ENCODE measurements at regions not wholly inside any gene's neighbourhood (a gene's known extent, or its start where the extent isn't known, plus 50 kb on each side); places are given as distances from the start of the nearest gene placed in this dataset.

DNA sequence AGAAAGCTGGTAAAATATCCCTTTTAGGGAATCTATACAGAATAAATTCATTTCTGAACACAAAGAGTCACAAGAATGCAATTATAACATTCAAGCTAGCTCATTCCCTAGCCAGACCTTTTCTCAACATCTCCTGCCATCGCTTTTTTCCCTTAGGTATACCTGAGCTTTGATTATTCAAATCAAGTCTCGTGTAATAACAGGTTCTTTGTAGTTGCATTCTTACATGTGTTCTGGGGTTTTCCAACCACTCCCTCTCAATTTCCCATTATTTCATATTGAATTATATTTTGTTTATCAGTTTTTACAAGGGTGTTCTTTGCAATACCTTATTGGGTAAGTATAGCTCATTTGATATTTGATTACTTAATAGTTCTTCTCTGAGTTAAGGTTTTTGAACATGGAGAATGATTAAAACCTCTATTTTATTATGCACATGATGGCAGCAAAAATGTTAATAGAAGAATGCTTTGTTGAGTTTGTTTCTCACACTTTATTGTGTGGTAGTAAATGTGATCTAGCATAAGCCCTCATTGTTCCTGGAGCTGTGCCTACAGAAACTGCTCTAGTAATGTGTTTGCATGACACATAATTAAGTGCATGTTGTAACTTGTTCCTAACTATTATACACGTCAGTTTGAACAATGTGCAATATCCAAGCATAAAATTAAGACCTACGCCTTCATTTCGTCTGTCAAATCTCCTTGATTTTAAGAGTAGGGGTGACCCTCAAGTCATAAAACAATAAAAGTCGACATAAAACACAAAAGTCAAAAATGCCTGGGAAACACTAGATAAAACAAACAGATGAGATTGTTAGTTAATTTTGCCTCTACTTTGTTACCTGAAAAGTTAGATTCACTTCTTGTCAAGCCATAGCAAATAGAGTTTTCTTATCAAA lies 124.0 kb upstream of the POF1B start:
- Mint-ChIP-seq H3K9me3 (no peaks in the 10 kb centered on the region), H3K27ac (no peak overlapping the region), H3K27me3 (no peaks in the 10 kb centered on the region), H3K4me1 (no peaks in the 10 kb centered on the region), H3K36me3 (no peaks in the 10 kb centered on the region), H3K4me3 (no peak overlapping the region)
- Histone ChIP-seq H3K27me3 (ENCODE audit: insufficient read depth, low read length) (no peaks in the 10 kb centered on the region), H3K9me3 (ENCODE audit: control insufficient read depth in 1 of 2, low read length in 2 of 2) (no peaks in the 10 kb centered on the region), H3K36me3 (ENCODE audit: insufficient read depth, low read length) (no peaks in the 10 kb centered on the region), H3K27ac (ENCODE audit: low read depth, low read length) (no peak overlapping the region), H3K4me3 (ENCODE audit: low read length in 2 of 2) (no peak overlapping the region), H3K4me1 (ENCODE audit: insufficient read depth, low read length) (no peaks in the 10 kb centered on the region)
- ChIA-PET POLR2A (ENCODE audit: partially characterized antibody) (no interaction called here), CTCF (ENCODE audit: partially characterized antibody) (no interaction called here)
- DNase-seq = no peak
- intact Hi-C loops (cut with micrococcal nuclease) = no loop called here

GRCh38 chrX:85501349-85501748 lies 121.9 kb upstream of the POF1B start:
- Histone ChIP-seq H3K9me3 (ENCODE audit: control insufficient read depth in 1 of 2, low read length in 2 of 2) (no peaks in the 10 kb centered on the region), H3K4me1 (ENCODE audit: insufficient read depth, low read length) (no peaks in the 10 kb centered on the region), H3K36me3 (ENCODE audit: insufficient read depth, low read length) (no peaks in the 10 kb centered on the region), H3K4me3 (ENCODE audit: low read length in 2 of 2) (no peak overlapping the region), H3K27me3 (ENCODE audit: insufficient read depth, low read length) (no peaks in the 10 kb centered on the region), H3K27ac (ENCODE audit: low read depth, low read length) (no peak overlapping the region)
- POLR2A ChIA-PET (ENCODE audit: partially characterized antibody) = no interaction called here
- intact Hi-C loops (cut with micrococcal nuclease) = no loop called here
- CTCF ChIA-PET (ENCODE audit: partially characterized antibody) = no interaction called here
- Mint-ChIP-seq H3K4me3 (no peak overlapping the region), H3K4me1 (no peaks in the 10 kb centered on the region), H3K36me3 (no peaks in the 10 kb centered on the region), H3K27ac (no peak overlapping the region), H3K9me3 (no peaks in the 10 kb centered on the region), H3K27me3 (no peaks in the 10 kb centered on the region)
- no peak for DNase-seq

DNA sequence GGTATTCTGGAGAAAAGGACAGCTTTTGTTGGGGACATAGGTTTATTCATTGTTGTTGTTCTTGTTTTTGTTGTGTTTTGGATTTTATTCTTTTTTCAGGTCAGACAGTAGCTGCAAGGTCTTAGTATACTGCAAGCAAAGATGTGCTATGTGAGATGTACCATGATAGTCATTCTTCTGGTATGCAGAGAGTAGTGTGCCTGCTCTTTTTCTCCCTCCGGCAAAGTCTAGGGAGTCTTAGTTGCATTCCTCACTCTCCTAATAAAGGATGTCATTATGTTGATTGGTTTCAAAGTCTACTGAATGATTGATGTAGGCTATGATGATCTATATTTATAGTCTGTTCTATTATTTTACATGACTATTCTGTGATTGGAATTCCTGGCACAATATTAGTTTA lies 119.9 kb upstream of the POF1B start:
- intact Hi-C loops (cut with micrococcal nuclease) = no loop called here
- no peaks in the 10 kb centered on the region for H3K9me3 ChIP-seq (ENCODE audit: control insufficient read depth in 1 of 2, low read length in 2 of 2)
- Mint-ChIP-seq H3K4me3 (no peak overlapping the region), H3K9me3 (no peaks in the 10 kb centered on the region), H3K4me1 (no peaks in the 10 kb centered on the region), H3K27me3 (no peaks in the 10 kb centered on the region), H3K27ac (no peak overlapping the region), H3K36me3 (no peaks in the 10 kb centered on the region)
- no peak for DNase-seq
- ChIA-PET CTCF (ENCODE audit: partially characterized antibody) (no interaction called here), POLR2A (ENCODE audit: partially characterized antibody) (no interaction called here)
- no peak overlapping the region for H3K4me3 ChIP-seq (ENCODE audit: low read length in 2 of 2)
- H3K27me3 ChIP-seq (ENCODE audit: insufficient read depth, low read length) = no peaks in the 10 kb centered on the region
- H3K27ac ChIP-seq (ENCODE audit: low read depth, low read length) = no peak overlapping the region
- no peaks in the 10 kb centered on the region for H3K36me3 ChIP-seq (ENCODE audit: insufficient read depth, low read length)
- no peaks in the 10 kb centered on the region for H3K4me1 ChIP-seq (ENCODE audit: insufficient read depth, low read length)

DNA sequence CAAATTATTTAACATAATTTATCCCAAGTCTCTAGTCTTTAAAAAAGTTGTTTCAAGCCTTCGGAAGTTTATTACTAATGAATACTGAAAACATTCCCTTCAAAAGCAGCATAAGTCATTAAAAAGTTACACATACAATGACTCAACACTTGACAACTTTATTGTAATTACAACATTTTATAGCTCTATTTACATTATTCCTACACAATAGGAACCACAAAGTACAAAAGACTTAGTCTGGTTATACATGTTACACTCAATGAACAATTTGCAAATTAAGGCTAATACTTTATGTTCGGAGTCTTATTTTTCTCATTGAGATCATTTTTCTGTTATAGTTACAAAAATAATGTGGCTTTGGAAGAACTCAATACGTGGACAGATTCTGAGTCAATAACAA lies 114.4 kb upstream of the POF1B start:
- H3K36me3 ChIP-seq (ENCODE audit: insufficient read depth, low read length) = no peaks in the 10 kb centered on the region
- Mint-ChIP-seq H3K36me3 (no peaks in the 10 kb centered on the region), H3K27me3 (no peaks in the 10 kb centered on the region), H3K9me3 (no peaks in the 10 kb centered on the region), H3K4me1 (no peaks in the 10 kb centered on the region), H3K4me3 (no peak overlapping the region), H3K27ac (no peak overlapping the region)
- POLR2A ChIA-PET (ENCODE audit: partially characterized antibody) = no interaction called here
- no peaks in the 10 kb centered on the region for H3K4me1 ChIP-seq (ENCODE audit: insufficient read depth, low read length)
- no peaks in the 10 kb centered on the region for H3K27me3 ChIP-seq (ENCODE audit: insufficient read depth, low read length)
- intact Hi-C loops (cut with micrococcal nuclease) = no loop called here
- no peaks in the 10 kb centered on the region for H3K9me3 ChIP-seq (ENCODE audit: control insufficient read depth in 1 of 2, low read length in 2 of 2)
- CTCF ChIA-PET (ENCODE audit: partially characterized antibody) = no interaction called here
- no peak overlapping the region for H3K27ac ChIP-seq (ENCODE audit: low read depth, low read length)
- no peak overlapping the region for H3K4me3 ChIP-seq (ENCODE audit: low read length in 2 of 2)
- no peak for DNase-seq

- DNase-seq = no peak
- H3K27me3 ChIP-seq (ENCODE audit: insufficient read depth, low read length) = no peaks in the 10 kb centered on the region
- intact Hi-C loops (cut with micrococcal nuclease) = no loop called here
- H3K27me3 Mint-ChIP-seq = no peaks in the 10 kb centered on the region
- H3K27ac ChIP-seq (ENCODE audit: low read depth, low read length) = no peak overlapping the region
- H3K9me3 Mint-ChIP-seq = no peaks in the 10 kb centered on the region
- H3K27ac Mint-ChIP-seq = no peak overlapping the region
- CTCF ChIA-PET (ENCODE audit: partially characterized antibody) = no interaction called here
- H3K4me1 ChIP-seq (ENCODE audit: insufficient read depth, low read length) = no peaks in the 10 kb centered on the region
- POLR2A ChIA-PET (ENCODE audit: partially characterized antibody) = no interaction called here
- no peaks in the 10 kb centered on the region for H3K36me3 Mint-ChIP-seq
- H3K4me1 Mint-ChIP-seq = no peaks in the 10 kb centered on the region
- no peak overlapping the region for H3K4me3 ChIP-seq (ENCODE audit: low read length in 2 of 2)
- H3K4me3 Mint-ChIP-seq = no peak overlapping the region
- H3K9me3 ChIP-seq (ENCODE audit: control insufficient read depth in 1 of 2, low read length in 2 of 2) = no peaks in the 10 kb centered on the region
- H3K36me3 ChIP-seq (ENCODE audit: insufficient read depth, low read length) = no peaks in the 10 kb centered on the region
Measured at GRCh38 chrX:85454295-85454694, 74.8 kb upstream of the POF1B start.

DNA sequence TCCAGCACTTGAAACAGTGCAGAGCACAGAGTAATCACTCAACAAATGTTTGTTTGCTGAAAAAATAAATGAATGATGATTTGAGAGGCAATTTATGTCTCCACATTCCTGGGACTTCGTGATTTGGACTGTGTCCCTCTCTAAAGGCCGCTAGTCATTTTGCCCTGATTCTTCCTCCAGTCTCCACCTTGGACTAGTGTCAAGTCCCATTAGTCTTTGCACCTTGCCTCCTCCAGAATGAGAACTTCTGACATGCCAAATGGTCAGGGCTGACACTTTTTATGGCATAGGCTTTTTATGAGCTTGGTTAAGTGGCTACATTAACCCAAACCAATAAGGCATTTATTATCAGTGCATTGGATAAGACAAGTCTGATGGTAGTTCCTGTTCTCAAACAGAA lies 65.1 kb upstream of the POF1B start:
- no peak overlapping the region for H3K4me3 ChIP-seq (ENCODE audit: low read length in 2 of 2)
- no peaks in the 10 kb centered on the region for H3K36me3 ChIP-seq (ENCODE audit: insufficient read depth, low read length)
- no peaks in the 10 kb centered on the region for H3K27me3 Mint-ChIP-seq
- peaks cover 0 to 13% (median 4%) of the 10 kb centered on the region in 8 donors for H3K9me3 Mint-ChIP-seq
- intact Hi-C loops (cut with micrococcal nuclease) = no loop called here
- no peaks in the 10 kb centered on the region for H3K4me1 ChIP-seq (ENCODE audit: insufficient read depth, low read length)
- H3K36me3 Mint-ChIP-seq = no peaks in the 10 kb centered on the region
- H3K27ac Mint-ChIP-seq = no peak overlapping the region
- no peak overlapping the region for H3K27ac ChIP-seq (ENCODE audit: low read depth, low read length)
- no peaks in the 10 kb centered on the region for H3K9me3 ChIP-seq (ENCODE audit: control insufficient read depth in 1 of 2, low read length in 2 of 2)
- no peak overlapping the region for H3K4me3 Mint-ChIP-seq
- no peak for DNase-seq
- no peaks in the 10 kb centered on the region for H3K4me1 Mint-ChIP-seq
- no peaks in the 10 kb centered on the region for H3K27me3 ChIP-seq (ENCODE audit: insufficient read depth, low read length)
- ChIA-PET POLR2A (ENCODE audit: partially characterized antibody) (no interaction called here), CTCF (ENCODE audit: partially characterized antibody) (no interaction called here)
